Lung (tissue), 11 donors: ENCODE measurements at regions not wholly inside any gene's neighbourhood (a gene's known extent, or its start where the extent isn't known, plus 50 kb on each side); places are given as distances from the start of the nearest gene placed in this dataset.

Experiments used
- ATAC-seq: fragments of 200-7000 bp; cut with Tn5 transposase; one replicate; pipeline ENCODE4 v1.9.1; 2020; ENCODE audit warnings: moderate number of reproducible peaks; ENCODE audit not compliant: insufficient read depth, low FRiP score
- DNase-seq, 3 donors: peaks; one replicate each; pipeline ENCODE4 v3.0.0-alpha.2; 2013 to 2017
- H3K27ac ChIP-seq, 2 donors: one replicate each; pipeline ENCODE4 v1.5.1; 2013; ENCODE audit warnings: mild to moderate bottlenecking in 2 of 2, moderate library complexity in 2 of 2, control low read depth in 1 of 2, inconsistent platforms in 1 of 2, low read depth in 1 of 2, low read length in 1 of 2
- H3K27me3 ChIP-seq, 3 donors: one replicate each; pipeline ENCODE4 v1.5.1; 2013; ENCODE audit warnings: low read length in 2 of 3; ENCODE audit not compliant: control insufficient read depth in 3 of 3, insufficient read depth in 3 of 3
- H3K36me3 ChIP-seq, 4 donors: one replicate each; pipeline ENCODE4 v1.5.1; 2013; ENCODE audit warnings: low read length in 4 of 4, mild to moderate bottlenecking in 1 of 4, moderate library complexity in 1 of 4; ENCODE audit not compliant: control insufficient read depth in 4 of 4, insufficient read depth in 4 of 4
- H3K4me1 ChIP-seq, 5 donors: one replicate each; pipeline ENCODE4 v1.5.1; 2013; ENCODE audit warnings: low read length in 5 of 5, mild to moderate bottlenecking in 2 of 5, moderate library complexity in 1 of 5; ENCODE audit not compliant: control insufficient read depth in 5 of 5, insufficient read depth in 5 of 5
- H3K4me3 ChIP-seq: one replicate; pipeline ENCODE4 v1.5.1; 2013; ENCODE audit warnings: mild to moderate bottlenecking, control low read depth, moderate library complexity
- H3K9ac ChIP-seq, 2 donors: one replicate each; pipeline ENCODE4 v1.5.1; 2013; ENCODE audit warnings: low read length in 2 of 2, control low read depth in 1 of 2; ENCODE audit not compliant: insufficient read depth in 1 of 2
- H3K9me3 ChIP-seq, 4 donors: one replicate each; pipeline ENCODE4 v1.5.1; 2013; ENCODE audit warnings: low read length in 3 of 4, mild to moderate bottlenecking in 1 of 4, moderate library complexity in 1 of 4; ENCODE audit not compliant: control insufficient read depth in 4 of 4, insufficient read depth in 3 of 4
- CTCF ChIP-seq: IDR thresholded peaks from 2 replicates; pipeline ENCODE4 v1.5.1; 2012; ENCODE audit warnings: mild to moderate bottlenecking; ENCODE audit errors: control extremely low read depth, extremely low read depth
- WGBS, 2 donors: extraction: QIAGEN DNeasy Blood & Tissue Kit; methylation state at CpG; one replicate each; pipeline ENCODE4 v1.1.7; 2013; 5-methylcytosine and 5-hydroxymethylcytosine counted together
- donor health status: control.
- donor health status: control.
- donor health status: Bipolar disorder and iron deficiency.
- donor health status: healthy.
- donor health status: DM: yes; HTN: yes; CAD: no.

DNA sequence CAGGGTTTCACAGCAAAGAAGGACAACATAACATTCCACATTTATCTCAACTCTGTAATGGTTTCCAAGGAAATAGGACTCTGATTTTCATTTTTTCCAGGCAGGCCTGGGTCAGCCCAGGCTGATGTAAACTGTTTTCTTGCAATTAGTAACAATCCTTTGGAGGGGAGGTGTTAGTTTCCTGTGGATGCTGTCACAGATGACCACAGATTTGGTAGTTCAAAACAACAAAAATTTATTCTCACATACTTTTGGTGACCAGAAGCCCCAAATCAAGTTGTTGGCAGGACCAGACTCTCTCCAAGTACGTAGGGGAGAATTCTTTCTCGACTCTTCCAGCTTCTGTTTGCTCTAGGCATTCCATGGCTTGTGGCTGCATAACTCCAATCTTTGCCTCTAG is 88.0 kb downstream of the EDEM1 start:
- Histone ChIP-seq H3K9me3 (peaks cover 0 to 4% (median 0%) of the 10 kb centered on the region in 4 donors), H3K27ac (no peak overlapping the region), H3K4me1 (no peaks in the 10 kb centered on the region), H3K4me3 (no peak overlapping the region), H3K27me3 (no peaks in the 10 kb centered on the region), H3K9ac (no peak overlapping the region), H3K36me3 (no peaks in the 10 kb centered on the region)
- TF ChIP-seq CTCF = no peak
- ATAC-seq (no peak), DNase-seq (peak in 1 of 3 donors; percentile 1)
- 49 to 77% methylated on average over 2 of the region's 2 CpGs for WGBS, 2 donors

- no peak for TF ChIP-seq CTCF
- Histone ChIP-seq H3K9ac (no peak overlapping the region), H3K27me3 (no peaks in the 10 kb centered on the region), H3K4me1 (no peaks in the 10 kb centered on the region), H3K27ac (no peak overlapping the region), H3K9me3 (peaks cover 0 to 6% (median 0%) of the 10 kb centered on the region in 4 donors), H3K36me3 (no peaks in the 10 kb centered on the region), H3K4me3 (no peak overlapping the region)
- 89 to 95% methylated on average over 8 of the region's 8 CpGs for WGBS, 2 donors
- ATAC-seq = no peak
- no peak for DNase-seq
Measured at GRCh38 chr3:5276934-5277333, 89.4 kb downstream of the EDEM1 start.

DNA sequence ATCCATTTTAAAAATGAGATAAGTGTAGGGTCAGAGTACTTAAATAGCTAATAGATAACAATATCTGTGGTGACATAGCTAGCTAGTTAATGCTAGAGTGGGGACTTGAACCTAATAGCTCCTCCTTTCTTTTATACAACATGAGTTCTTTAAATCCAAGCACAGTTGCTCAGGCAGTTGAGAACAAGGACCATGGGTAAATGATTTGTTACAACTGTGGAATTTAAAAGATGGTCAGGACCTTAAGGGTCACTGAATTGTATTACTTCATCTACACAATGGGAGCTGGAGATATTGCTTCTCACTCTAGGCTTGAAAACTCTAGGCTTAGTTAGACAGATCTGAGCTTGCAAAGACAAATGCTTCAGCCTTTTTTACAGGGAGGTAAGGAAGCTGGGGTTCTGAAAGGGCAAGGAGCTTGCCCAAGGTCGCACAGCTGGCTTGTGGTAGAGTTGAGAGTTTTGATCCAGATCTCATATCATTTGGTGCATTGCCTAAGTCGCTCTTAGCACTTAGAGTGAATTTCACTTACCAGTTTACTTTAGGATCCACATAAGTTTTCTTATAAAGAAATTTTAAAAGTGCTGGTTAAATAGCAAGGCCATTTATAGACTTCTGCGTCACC is 90.2 kb downstream of the EDEM1 start:
- TF ChIP-seq CTCF = no peak
- Histone ChIP-seq H3K9ac (no peak overlapping the region), H3K4me1 (no peaks in the 10 kb centered on the region), H3K4me3 (no peak overlapping the region), H3K27me3 (no peaks in the 10 kb centered on the region), H3K9me3 (peaks cover 0 to 6% (median 0%) of the 10 kb centered on the region in 4 donors), H3K27ac (no peak overlapping the region), H3K36me3 (no peaks in the 10 kb centered on the region)
- DNase-seq (no peak), ATAC-seq (no peak)
- WGBS, 2 donors = 90 to 94% methylated on average over 3 of the region's 3 CpGs

- Histone ChIP-seq H3K4me3 (no peak overlapping the region), H3K36me3 (no peaks in the 10 kb centered on the region), H3K27me3 (no peaks in the 10 kb centered on the region), H3K9ac (no peak overlapping the region), H3K4me1 (no peaks in the 10 kb centered on the region), H3K27ac (no peak overlapping the region), H3K9me3 (peaks cover 0 to 6% (median 0%) of the 10 kb centered on the region in 4 donors)
- TF ChIP-seq CTCF = no peak
- DNase-seq (no peak), ATAC-seq (no peak)
Measured at GRCh38 chr3:5278666-5279065, 91.2 kb downstream of the EDEM1 start.
